Non-pigmented ciliary epithelial cell (primary cell): ENCODE measurements at regions not wholly inside any gene's neighbourhood (a gene's known extent, or its start where the extent isn't known, plus 50 kb on each side); places are given as distances from the start of the nearest gene placed in this dataset.

Experiments
- DNase-seq: peaks from one replicate; pipeline ENCODE4 v3.0.0-alpha.2; 2010; ENCODE audit warnings: low read depth

GRCh38 chr14:44712024-44712815 is 205.1 kb upstream of the FSCB start:
- no peak for DNase-seq

GRCh38 chr14:44701563-44702263 is 194.6 kb upstream of the FSCB start:
- DNase-seq, result no peak

GRCh38 chr14:44700694-44701093 is 193.6 kb upstream of the FSCB start:
- DNase-seq, result no peak

- peak; percentile 22 for DNase-seq
Measured at GRCh38 chr14:44700184-44700583, 193.1 kb upstream of the FSCB start.

GRCh38 chr14:44699391-44699790 is 192.3 kb upstream of the FSCB start:
- no peak for DNase-seq

- DNase-seq, result no peak
Measured at GRCh38 chr14:44669496-44669895, 162.4 kb upstream of the FSCB start.

- no peak for DNase-seq
Measured at GRCh38 chr14:44663136-44663535, 156.1 kb upstream of the FSCB start.

GRCh38 chr14:44662250-44662891 is 155.3 kb upstream of the FSCB start:
- DNase-seq, result no peak

- no peak for DNase-seq
Measured at GRCh38 chr14:44658389-44658696, 151.3 kb upstream of the FSCB start.

GRCh38 chr14:44657696-44658388 is 150.8 kb upstream of the FSCB start:
- DNase-seq, result no peak

- DNase-seq, result no peak
Measured at GRCh38 chr14:44657203-44657602, 150.1 kb upstream of the FSCB start.

- DNase-seq, result no peak
Measured at GRCh38 chr14:44654591-44654990, 147.5 kb upstream of the FSCB start.

GRCh38 chr14:44653641-44654040 is 146.6 kb upstream of the FSCB start:
- no peak for DNase-seq

GRCh38 chr14:44652640-44653039 is 145.6 kb upstream of the FSCB start:
- DNase-seq, result no peak

- DNase-seq, result no peak
Measured at GRCh38 chr14:44649061-44649460, 142.0 kb upstream of the FSCB start.

- DNase-seq, result no peak
Measured at GRCh38 chr14:44640416-44640815, 133.3 kb upstream of the FSCB start.

GRCh38 chr14:44639781-44640385 is 132.8 kb upstream of the FSCB start:
- no peak for DNase-seq

GRCh38 chr14:44634692-44635091 is 127.6 kb upstream of the FSCB start:
- no peak for DNase-seq

GRCh38 chr14:44626423-44626822 is 119.3 kb upstream of the FSCB start:
- no peak for DNase-seq

- no peak for DNase-seq
Measured at GRCh38 chr14:44625098-44625497, 118.0 kb upstream of the FSCB start.

- no peak for DNase-seq
Measured at GRCh38 chr14:44620121-44621019, 113.3 kb upstream of the FSCB start.
